ENCODE measurements at regions not wholly inside any gene's neighbourhood (a gene's known extent, or its start where the extent isn't known, plus 50 kb on each side); places are given as distances from the start of the nearest gene placed in this dataset.

DNA sequence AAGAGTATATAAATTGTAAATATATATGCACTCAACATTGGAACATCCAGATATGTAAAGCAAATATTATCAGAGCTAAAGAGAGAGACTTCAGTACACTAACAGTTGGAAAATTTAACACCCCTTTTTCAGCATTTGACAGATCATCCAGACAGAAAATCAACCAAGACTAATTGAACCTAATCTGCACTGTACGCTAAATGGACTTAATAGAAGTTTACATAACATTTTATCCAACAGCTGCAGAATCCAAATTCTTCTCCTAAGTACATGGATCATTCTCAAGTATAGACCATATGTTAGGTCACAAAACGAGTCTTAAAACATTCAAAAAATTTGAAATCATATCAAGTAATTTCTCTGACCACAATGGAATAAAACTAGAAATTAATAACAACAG is 229.1 kb upstream of the CLEC14A start:
- no peak for ATAC-seq (ENCODE audit: low read depth)
- no peak for DNase-seq (ENCODE audit: low spot score in 2 of 2)
- H3K36me3 Mint-ChIP-seq = no peaks in the 10 kb centered on the region
- no peaks in the 10 kb centered on the region for H3K27me3 Mint-ChIP-seq
- no peak overlapping the region for H3K4me3 Mint-ChIP-seq
- H3K4me1 Mint-ChIP-seq = no peaks in the 10 kb centered on the region
- H3K9me3 Mint-ChIP-seq = peaks cover 8% of the 10 kb centered on the region
- no peak overlapping the region for H3K27ac Mint-ChIP-seq

DNA sequence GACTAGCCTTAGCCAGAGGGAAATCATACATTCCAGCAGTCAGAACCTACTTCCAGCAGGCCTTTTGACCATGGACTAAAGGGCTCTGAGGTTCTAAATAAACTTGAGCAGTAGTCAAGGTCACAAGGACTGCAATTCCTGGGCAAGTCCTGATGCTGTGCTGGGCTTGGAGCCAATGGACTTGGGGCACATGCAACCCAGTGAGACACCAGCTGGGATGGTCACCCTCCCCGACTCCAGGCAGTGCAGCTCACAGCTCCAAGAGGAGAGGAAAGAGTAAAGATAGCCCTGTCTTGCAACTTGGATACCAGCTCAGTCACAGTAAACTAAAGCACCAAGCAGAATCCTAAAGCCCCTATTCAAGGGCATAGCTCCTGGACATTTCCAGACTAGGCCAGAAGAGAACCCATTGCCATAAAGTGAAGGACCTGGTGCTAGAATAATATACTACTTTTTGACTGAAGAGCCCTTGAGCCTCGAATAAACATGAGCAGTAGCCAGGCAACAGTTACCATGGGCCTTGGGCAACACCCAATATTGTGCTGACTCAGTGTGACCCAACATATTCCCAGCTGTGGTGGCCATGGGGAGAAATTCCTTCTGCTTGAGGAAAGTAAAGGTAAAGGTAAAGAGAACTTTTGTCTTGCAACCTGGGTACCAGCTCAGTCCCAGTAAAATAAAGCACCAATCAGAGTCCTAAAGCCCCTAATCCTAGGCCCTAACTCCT is 226.2 kb upstream of the CLEC14A start:
- no peak for DNase-seq (ENCODE audit: low spot score in 2 of 2)
- H3K4me3 Mint-ChIP-seq = no peak overlapping the region
- no peak overlapping the region for H3K27ac Mint-ChIP-seq

DNA sequence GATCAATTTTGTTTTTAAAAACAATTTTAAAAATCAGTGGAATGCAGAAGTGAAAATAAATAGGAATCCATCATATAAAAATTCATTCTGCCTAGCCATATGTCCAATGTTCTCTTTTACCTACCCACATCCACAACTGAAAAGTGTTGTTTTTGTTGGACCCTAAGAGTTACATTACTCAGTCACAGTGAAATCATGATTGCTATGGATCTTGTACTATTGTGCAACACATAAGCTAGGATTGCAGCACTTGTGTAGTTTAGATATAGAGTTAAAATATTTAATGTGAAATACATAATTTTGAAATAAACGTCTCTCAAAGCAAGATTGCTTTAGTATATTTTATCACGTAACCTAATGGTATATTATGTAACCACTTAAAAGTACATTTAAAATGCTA is 213.3 kb upstream of the CLEC14A start:
- ATAC-seq (ENCODE audit: low read depth) (no peak), DNase-seq (ENCODE audit: low spot score in 2 of 2) (no peak)
- Mint-ChIP-seq H3K27me3 (no peaks in the 10 kb centered on the region), H3K4me3 (no peak overlapping the region), H3K27ac (no peak overlapping the region), H3K9me3 (peaks cover 5% of the 10 kb centered on the region), H3K4me1 (no peaks in the 10 kb centered on the region), H3K36me3 (no peaks in the 10 kb centered on the region)

More for the DNA sequence above, 226.2 kb upstream of the CLEC14A start:
- Mint-ChIP-seq H3K36me3 (no peaks in the 10 kb centered on the region), H3K9me3 (peaks cover 9% of the 10 kb centered on the region), H3K27me3 (no peaks in the 10 kb centered on the region), H3K4me1 (no peaks in the 10 kb centered on the region)
- ATAC-seq (ENCODE audit: low read depth) = no peak

DNA sequence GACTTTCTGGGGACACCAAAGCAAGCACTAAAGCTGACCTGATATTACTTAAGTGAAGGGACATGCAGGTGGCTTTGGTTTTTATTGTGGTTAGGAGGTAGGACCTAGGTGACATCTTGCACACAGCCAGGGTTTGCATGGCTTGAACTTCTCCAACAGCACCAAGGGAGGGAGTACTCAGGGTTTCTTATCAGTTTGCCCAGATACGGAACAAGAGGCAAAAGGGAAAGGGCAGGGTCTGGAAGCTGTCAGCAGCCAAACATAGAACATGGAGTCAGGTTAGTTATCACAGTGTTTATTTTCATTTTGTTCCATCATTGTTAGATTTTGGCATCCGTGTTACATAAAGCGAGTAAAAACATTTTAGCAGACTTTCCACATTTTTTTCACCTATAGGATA is 186.3 kb upstream of the CLEC14A start:
- H3K4me3 Mint-ChIP-seq = no peak overlapping the region
- H3K36me3 Mint-ChIP-seq = no peaks in the 10 kb centered on the region
- no peak for ATAC-seq (ENCODE audit: low read depth)
- no peaks in the 10 kb centered on the region for H3K4me1 Mint-ChIP-seq
- no peaks in the 10 kb centered on the region for H3K27me3 Mint-ChIP-seq
- no peak overlapping the region for H3K27ac Mint-ChIP-seq
- no peak for DNase-seq (ENCODE audit: low spot score in 2 of 2)
- H3K9me3 Mint-ChIP-seq = peaks cover 9% of the 10 kb centered on the region

DNA sequence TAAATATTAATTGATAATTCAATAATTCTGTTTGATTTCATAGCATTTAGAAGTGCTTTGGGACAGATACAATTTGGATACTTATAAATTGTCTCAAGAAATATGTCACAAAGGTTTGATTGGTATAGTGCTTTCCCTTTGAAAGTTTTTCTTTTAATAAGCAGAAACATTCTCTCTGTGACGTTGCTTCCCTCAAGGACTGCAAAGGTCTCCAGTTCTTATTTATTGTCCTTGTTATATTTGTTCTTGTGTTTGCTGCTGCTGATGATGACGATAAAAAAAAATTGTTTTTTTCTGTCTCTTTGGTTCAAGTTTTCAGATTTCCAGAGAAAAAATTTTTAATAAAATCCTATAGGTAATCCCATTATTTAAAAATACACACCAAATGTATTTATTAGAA is 176.3 kb upstream of the CLEC14A start:
- Mint-ChIP-seq H3K4me3 (no peak overlapping the region), H3K36me3 (no peaks in the 10 kb centered on the region), H3K9me3 (no peaks in the 10 kb centered on the region), H3K4me1 (no peaks in the 10 kb centered on the region), H3K27ac (no peak overlapping the region), H3K27me3 (no peaks in the 10 kb centered on the region)
- DNase-seq (ENCODE audit: low spot score in 2 of 2) = no peak
- ATAC-seq (ENCODE audit: low read depth) = no peak

DNA sequence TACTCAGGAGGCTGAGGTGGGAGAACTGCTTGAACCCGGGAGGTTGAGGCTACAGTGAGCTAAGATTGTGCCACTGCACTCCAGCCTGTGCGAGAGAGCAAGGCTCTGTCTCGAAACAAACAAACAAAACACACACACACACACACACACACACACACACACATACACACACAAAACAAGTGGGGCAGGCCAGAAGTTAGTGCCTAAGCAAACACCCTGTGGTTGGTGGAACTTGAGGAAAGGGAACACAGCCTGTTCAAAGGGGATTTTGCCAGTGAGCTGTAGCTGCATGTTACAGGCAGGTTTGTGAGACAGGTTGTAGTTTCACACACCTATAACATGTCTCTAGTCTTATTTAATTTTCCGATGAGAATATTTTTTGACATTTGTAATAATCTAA is 175.3 kb upstream of the CLEC14A start:
- ATAC-seq (ENCODE audit: low read depth) = no peak
- Mint-ChIP-seq H3K27me3 (no peaks in the 10 kb centered on the region), H3K9me3 (no peaks in the 10 kb centered on the region), H3K4me3 (no peak overlapping the region), H3K36me3 (no peaks in the 10 kb centered on the region), H3K4me1 (no peaks in the 10 kb centered on the region), H3K27ac (no peak overlapping the region)
- DNase-seq (ENCODE audit: low spot score in 2 of 2) = no peak

DNA sequence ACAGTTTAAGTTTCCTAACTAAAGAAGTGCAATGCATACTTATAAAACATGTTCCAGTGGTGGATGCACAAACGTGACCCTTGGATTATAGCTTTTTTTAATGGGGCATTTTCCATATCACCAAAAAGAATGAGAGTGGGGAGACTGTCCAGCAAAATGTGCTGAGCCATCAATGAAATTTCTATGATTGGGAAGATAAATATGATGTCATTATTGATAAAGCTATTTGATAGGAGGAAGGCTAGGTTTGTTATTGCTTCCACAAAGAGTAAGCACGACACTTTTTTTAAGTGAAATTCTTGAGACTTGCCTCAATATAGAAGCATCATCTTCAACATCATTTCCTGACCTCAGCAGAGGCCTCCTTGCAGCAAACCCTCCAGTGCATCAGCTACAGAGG is 174.6 kb upstream of the CLEC14A start:
- no peaks in the 10 kb centered on the region for H3K4me1 Mint-ChIP-seq
- DNase-seq (ENCODE audit: low spot score in 2 of 2) (no peak), ATAC-seq (ENCODE audit: low read depth) (no peak)
- H3K36me3 Mint-ChIP-seq = no peaks in the 10 kb centered on the region
- H3K9me3 Mint-ChIP-seq = peaks cover 3% of the 10 kb centered on the region
- no peak overlapping the region for H3K27ac Mint-ChIP-seq
- H3K27me3 Mint-ChIP-seq = no peaks in the 10 kb centered on the region
- no peak overlapping the region for H3K4me3 Mint-ChIP-seq

DNA sequence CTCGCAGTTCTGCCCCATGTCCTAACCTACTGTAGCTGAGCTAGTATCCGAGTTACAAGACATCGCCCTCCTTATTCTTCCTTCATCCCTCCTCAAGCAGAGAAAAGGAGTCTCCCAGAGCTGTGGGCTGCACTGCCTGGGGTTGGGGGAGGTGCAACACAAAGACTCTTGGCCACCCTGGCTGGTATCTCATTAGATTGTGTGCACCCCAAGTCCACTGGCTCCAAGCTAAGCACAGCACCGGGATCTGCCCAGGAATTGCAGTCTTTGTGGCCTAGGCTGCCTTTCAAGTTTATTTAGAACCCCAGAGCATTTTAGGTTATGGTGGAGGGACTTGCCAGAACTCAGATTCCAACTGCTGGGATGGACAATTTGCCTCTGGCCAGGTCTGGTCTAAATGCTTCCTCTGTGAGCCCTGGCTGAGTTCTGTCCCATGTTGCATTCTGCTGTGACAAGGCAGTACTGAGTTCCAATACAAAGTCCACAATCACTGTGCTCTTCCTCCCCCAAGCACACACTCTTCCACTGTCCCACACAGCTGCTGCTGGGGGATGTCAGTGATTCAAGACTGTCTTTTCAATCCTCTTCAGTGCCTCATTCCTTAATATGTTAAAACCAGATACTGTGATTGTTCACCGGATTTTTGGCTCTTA is 169.6 kb upstream of the CLEC14A start:
- Mint-ChIP-seq H3K4me3 (no peak overlapping the region), H3K9me3 (peaks cover 15% of the 10 kb centered on the region), H3K27ac (no peak overlapping the region), H3K36me3 (peaks cover 2% of the 10 kb centered on the region), H3K4me1 (no peaks in the 10 kb centered on the region), H3K27me3 (no peaks in the 10 kb centered on the region)
- ATAC-seq (ENCODE audit: low read depth) (no peak), DNase-seq (ENCODE audit: low spot score in 2 of 2) (no peak)

DNA sequence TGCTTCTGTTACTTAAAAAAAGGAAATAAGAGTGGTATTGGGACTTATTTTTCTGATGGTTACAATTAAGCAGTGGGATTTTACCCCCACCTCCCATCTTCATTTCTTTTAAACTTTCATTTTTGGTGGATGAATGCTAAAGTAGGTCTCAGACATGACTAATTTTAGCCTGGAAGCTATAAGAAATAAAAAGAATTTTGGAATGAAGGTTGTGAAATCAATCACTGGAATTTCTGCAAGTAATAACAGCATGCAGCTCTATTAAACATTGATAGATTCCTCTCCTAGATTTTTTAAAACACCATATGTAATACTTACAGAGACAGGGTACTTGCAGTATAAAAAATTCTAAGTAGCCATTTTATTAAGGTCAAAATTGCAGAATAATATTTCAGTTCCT is 164.2 kb upstream of the CLEC14A start:
- H3K4me1 Mint-ChIP-seq = no peaks in the 10 kb centered on the region
- ATAC-seq (ENCODE audit: low read depth) (no peak), DNase-seq (ENCODE audit: low spot score in 2 of 2) (no peak)
- no peak overlapping the region for H3K4me3 Mint-ChIP-seq
- no peak overlapping the region for H3K27ac Mint-ChIP-seq
- H3K27me3 Mint-ChIP-seq = no peaks in the 10 kb centered on the region
- peaks cover 2% of the 10 kb centered on the region for H3K36me3 Mint-ChIP-seq
- peaks cover 18% of the 10 kb centered on the region for H3K9me3 Mint-ChIP-seq

DNA sequence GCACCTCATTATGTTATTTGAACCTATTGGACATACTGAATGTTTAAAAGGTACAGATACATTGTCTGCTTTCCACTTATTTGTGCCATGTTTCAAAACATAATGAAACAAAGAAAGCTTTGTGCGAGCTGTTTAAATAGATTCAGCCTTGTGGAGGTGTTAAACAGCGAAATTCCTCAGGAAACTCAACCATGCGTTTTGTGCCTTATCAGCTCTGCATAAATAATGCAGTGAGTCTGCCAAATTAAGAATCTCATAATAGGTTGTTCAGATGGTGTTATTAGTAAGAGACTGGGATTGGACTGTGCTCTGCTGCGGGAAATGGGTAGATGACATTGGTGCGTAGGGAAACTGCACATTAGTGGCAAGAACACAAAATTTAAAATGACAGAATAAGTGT is 163.7 kb upstream of the CLEC14A start:
- H3K27ac Mint-ChIP-seq = no peak overlapping the region
- peaks cover 16% of the 10 kb centered on the region for H3K9me3 Mint-ChIP-seq
- peaks cover 2% of the 10 kb centered on the region for H3K36me3 Mint-ChIP-seq
- H3K4me1 Mint-ChIP-seq = no peaks in the 10 kb centered on the region
- no peak overlapping the region for H3K4me3 Mint-ChIP-seq
- DNase-seq (ENCODE audit: low spot score in 2 of 2) = no peak
- ATAC-seq (ENCODE audit: low read depth) = no peak
- H3K27me3 Mint-ChIP-seq = no peaks in the 10 kb centered on the region

DNA sequence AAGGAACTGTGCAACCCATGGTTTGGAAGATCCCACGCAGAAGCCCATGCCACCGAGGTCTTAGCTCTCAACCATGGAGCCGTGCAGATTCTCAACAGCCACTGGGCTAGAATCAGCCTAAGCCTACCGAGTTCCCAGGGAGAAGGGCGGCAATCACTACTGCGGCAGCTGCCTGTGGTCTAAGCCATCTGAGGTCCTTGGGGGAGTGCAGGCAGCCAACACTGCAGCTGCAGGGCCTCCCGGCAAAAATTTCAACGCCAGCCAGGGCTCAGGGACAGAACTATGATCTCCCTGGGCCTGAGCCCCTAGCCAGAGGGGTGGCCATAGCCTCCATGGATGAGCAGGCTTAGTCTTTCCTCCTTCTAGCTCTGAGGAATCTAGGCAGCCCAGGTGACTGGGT is 156.8 kb upstream of the CLEC14A start:
- Mint-ChIP-seq H3K4me1 (no peaks in the 10 kb centered on the region), H3K36me3 (no peaks in the 10 kb centered on the region), H3K9me3 (peaks cover 8% of the 10 kb centered on the region), H3K4me3 (no peak overlapping the region), H3K27me3 (no peaks in the 10 kb centered on the region), H3K27ac (no peak overlapping the region)
- DNase-seq (ENCODE audit: low spot score in 2 of 2) = no peak
- no peak for ATAC-seq (ENCODE audit: low read depth)

DNA sequence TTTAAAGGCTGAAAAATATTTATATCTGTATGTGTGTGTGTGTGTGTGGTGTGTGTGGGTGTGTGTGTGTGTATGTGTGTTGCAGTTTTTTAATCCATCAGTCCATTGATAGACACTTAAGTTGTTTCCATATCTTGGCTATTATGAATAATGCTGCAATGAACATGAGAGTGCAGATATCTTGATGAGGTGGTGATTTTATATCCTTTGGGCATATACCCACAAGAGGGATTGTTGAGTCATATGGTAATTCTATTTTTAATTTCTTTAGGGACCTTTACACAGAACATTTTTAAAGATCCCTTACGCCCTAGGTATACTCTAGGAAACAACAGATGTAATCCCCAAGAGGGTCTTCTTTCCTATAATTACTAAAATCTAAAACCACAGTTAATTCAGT is 154.5 kb upstream of the CLEC14A start:
- ATAC-seq (ENCODE audit: low read depth) (no peak), DNase-seq (ENCODE audit: low spot score in 2 of 2) (no peak)
- Mint-ChIP-seq H3K4me3 (no peak overlapping the region), H3K27me3 (no peaks in the 10 kb centered on the region), H3K4me1 (no peaks in the 10 kb centered on the region), H3K9me3 (peaks cover 7% of the 10 kb centered on the region), H3K27ac (no peak overlapping the region), H3K36me3 (no peaks in the 10 kb centered on the region)

DNA sequence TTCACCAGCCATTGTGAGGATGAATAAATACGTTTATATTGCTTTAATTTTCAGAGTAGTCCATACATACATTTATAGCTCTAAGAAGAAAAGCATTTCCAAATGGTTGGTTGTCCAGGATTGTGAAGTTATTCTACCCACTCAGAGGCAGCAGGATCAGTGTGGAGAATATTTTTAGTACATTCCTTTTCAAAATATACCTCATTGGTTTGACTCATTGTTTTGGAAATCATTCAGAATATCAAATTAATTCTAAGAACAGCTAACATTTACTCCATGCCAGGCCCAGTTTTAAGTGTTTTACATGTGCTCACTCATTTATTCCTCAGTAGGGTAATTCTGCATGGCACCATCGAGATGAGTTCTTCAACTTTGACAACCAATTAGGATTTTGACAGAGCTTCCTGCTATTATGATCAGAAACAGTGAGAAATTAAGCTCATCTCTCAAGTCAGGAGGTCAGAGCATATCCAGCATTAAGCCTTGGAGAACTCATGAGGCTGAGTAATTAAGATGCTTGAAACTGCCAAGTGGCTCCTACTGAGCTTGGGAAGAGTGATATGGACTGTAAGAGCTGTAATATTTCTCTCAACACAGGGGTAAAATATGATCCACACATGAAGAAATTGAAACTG is 153.3 kb upstream of the CLEC14A start:
- H3K4me1 Mint-ChIP-seq = no peaks in the 10 kb centered on the region
- no peak overlapping the region for H3K4me3 Mint-ChIP-seq
- H3K9me3 Mint-ChIP-seq = peaks cover 4% of the 10 kb centered on the region
- no peaks in the 10 kb centered on the region for H3K27me3 Mint-ChIP-seq
- H3K27ac Mint-ChIP-seq = no peak overlapping the region
- H3K36me3 Mint-ChIP-seq = no peaks in the 10 kb centered on the region
- ATAC-seq (ENCODE audit: low read depth) (no peak), DNase-seq (ENCODE audit: low spot score in 2 of 2) (no peak)

DNA sequence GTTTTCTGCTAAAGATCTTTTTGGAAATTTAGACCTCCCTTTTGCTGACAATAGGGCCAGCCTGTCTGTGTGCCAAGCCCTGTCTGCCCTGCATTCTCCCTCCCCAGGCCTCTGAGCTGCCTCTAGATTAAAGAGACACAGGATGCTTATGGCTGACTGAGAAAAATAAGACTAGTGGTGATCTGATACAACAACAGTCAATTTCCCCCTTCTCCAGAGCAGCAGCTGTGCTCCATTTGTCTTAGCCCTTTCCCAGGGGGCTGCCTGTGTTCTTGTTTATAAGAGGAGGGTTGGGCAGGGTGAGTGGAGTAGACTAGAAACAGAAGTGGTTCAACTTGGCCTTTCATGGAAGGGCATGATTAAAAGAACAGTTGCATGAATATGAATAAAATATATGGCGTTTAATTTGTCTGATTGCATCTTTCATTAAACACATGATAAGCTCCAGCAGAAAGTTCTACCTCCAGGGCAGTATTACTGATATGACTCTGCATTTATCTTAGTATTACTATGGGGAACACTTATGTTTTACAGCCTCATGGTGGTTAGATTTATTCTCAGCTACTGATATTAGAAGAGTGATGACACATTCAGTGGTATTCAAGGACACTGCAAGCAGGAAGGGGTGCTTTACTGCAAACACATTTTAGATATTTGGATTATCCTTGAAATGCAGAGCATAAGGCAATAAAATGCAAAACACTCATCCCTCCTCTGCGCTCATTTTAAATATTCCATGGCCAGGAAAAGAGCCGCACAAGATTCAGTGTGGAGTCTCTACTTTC is 150.2 kb upstream of the CLEC14A start:
- Mint-ChIP-seq H3K4me1 (no peaks in the 10 kb centered on the region), H3K27ac (no peak overlapping the region), H3K9me3 (peaks cover 6% of the 10 kb centered on the region), H3K4me3 (no peak overlapping the region), H3K27me3 (no peaks in the 10 kb centered on the region), H3K36me3 (no peaks in the 10 kb centered on the region)
- ATAC-seq (ENCODE audit: low read depth) (no peak), DNase-seq (ENCODE audit: low spot score in 2 of 2) (no peak)
